ENCODE measurements at regions not wholly inside any gene's neighbourhood (a gene's known extent, or its start where the extent isn't known, plus 50 kb on each side); places are given as distances from the start of the nearest gene placed in this dataset.

DNA sequence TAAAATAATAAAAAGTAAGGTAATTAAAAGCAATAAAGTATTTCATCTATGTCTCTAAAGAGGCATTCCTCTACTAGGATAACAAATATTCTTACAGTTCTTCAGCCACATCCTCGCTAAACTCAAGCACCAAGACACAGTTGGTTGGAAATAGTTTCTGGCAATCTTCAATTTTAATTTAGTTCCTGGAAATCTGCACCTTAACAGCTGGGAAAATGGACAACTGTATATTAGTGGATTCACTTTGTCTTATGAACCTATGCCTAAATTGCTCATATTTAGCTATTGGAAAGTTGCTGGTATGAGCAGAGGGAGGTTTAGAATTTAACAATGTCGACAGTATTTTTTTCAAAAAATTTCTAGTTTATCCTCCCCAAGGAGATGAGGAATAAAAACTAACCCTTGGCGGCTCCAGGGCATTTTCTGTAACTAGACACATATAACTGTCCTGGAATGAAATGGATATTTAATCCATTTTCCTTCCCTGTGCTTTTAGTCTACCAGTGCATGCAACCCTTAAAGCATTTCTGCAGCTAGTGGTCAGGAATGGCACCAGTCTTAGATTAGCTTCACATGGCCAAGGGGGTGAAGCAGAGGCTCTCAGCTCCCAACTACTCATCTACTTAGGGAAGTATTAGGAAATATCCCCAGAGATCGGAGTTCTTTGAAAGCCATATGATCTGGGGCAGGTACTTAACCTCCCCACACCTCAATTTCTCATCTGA, 290.0 kb upstream of the THBS1 start:
- TF ChIP-seq SUZ12 (IDR thresholded peaks at IDR 0.05; ENCODE audit: extremely low read depth, insufficient read depth, insufficient read length) (no peak), ZNF274 (IDR thresholded peaks at IDR 0.05; ENCODE audit: low read depth, low read length) (no peak)
